ENCODE measurements at regions not wholly inside any gene's neighbourhood (a gene's known extent, or its start where the extent isn't known, plus 50 kb on each side); places are given as distances from the start of the nearest gene placed in this dataset.

GRCh38 chr12:126538888-126539287, 1473.7 kb downstream of the AACS start:
- Histone ChIP-seq H3K23me2 (ENCODE audit: low read depth, low read length) (no peaks in the 10 kb centered on the region), H3K9me3 (ENCODE audit: insufficient read depth in 2 of 2, low read depth in 1 of 2, low read length in 1 of 2) (no peaks in the 10 kb centered on the region), H3K79me1 (ENCODE audit: low read depth, low read length) (no peaks in the 10 kb centered on the region), H2BK20ac (ENCODE audit: low read length) (no peak overlapping the region), H3K9ac (replicated peaks in 1 of 4; ENCODE audit: extremely low read depth in 1 of 4, low read depth in 3 of 4, low read length in 3 of 4) (no peak overlapping the region), H2AK5ac (ENCODE audit: low read depth, low read length) (no peak overlapping the region), H3K4ac (replicated peaks; ENCODE audit: insufficient read length, low read depth, low read length) (no peak overlapping the region), H3K27me3 (replicated peaks in 1 of 4; ENCODE audit: control insufficient read depth in 3 of 4, extremely low read depth in 1 of 4, insufficient read depth in 3 of 4, low read length in 3 of 4) (no peaks in the 10 kb centered on the region), H3K14ac (ENCODE audit: insufficient read length) (no peak overlapping the region), H3K79me2 (ENCODE audit: control insufficient read depth in 1 of 2, insufficient read depth in 2 of 2, low read length in 2 of 2) (no peaks in the 10 kb centered on the region), H2BK15ac (ENCODE audit: low read length) (no peak overlapping the region), H3K36me3 (ENCODE audit: control insufficient read depth in 2 of 4, insufficient read depth in 4 of 4, low read length in 3 of 4) (no peaks in the 10 kb centered on the region), H2BK120ac (replicated peaks; ENCODE audit: low read depth, low read length) (no peak overlapping the region), H2BK5ac (ENCODE audit: low read depth, low read length) (no peak overlapping the region), H3K18ac (ENCODE audit: extremely low read depth, low read length) (no peak overlapping the region), H2AFZ (ENCODE audit: low read length) (no peak overlapping the region), H3K23ac (ENCODE audit: insufficient read length) (no peak overlapping the region), H3K4me1 (replicated peaks in 1 of 4; ENCODE audit: control insufficient read depth in 3 of 4, insufficient read depth in 4 of 4, low read length in 3 of 4) (no peaks in the 10 kb centered on the region), H3K4me2 (ENCODE audit: insufficient read depth in 1 of 2, low read depth in 2 of 2, low read length in 2 of 2) (no peak overlapping the region), H4K8ac (ENCODE audit: extremely low read depth, insufficient read depth, low read length) (no peak overlapping the region), H3K27ac (ENCODE audit: low read depth, low read length) (no peak overlapping the region), H4K20me1 (replicated peaks in 1 of 2; ENCODE audit: control insufficient read depth in 1 of 2, insufficient read depth in 2 of 2, low read length in 2 of 2) (no peaks in the 10 kb centered on the region), H4K5ac (ENCODE audit: insufficient read length, low read depth, low read length) (no peak overlapping the region), H3K4me3 (ENCODE audit: extremely low read depth in 1 of 4, insufficient read depth in 2 of 4, low read depth in 3 of 4, low read length in 4 of 4) (no peak overlapping the region), H4K91ac (replicated peaks; ENCODE audit: insufficient read length, low read length) (no peak overlapping the region), H2BK12ac (ENCODE audit: low read depth, low read length) (no peak overlapping the region), H3K56ac (replicated peaks; ENCODE audit: insufficient read length, low read depth, low read length) (no peak overlapping the region)
- DNase-seq (ENCODE audit: low read depth in 1 of 2, low spot score in 2 of 2) = no peak
- 91% methylated on average over 2 of the region's 2 CpGs; no CpG with 5 or more reads in 1 of the 2 experiments for WGBS, 2 experiments (ENCODE audit: extremely low coverage in 1 of 2, insufficient coverage in 1 of 2, insufficient read length in 1 of 2, insufficient replicate concordance in 2 of 2, low coverage in 1 of 2, low lambda C conversion rate in 2 of 2, missing lambda C conversion rate in 1 of 2)
- no peak for TF ChIP-seq CHD1 (IDR thresholded peaks at IDR 0.05; ENCODE audit: low read depth, low read length)
- TF ChIP-seq CTBP2 (IDR thresholded peaks at IDR 0.05; ENCODE audit: borderline replicate concordance, insufficient read depth, insufficient read length, low read length) = no peak
- TF ChIP-seq PHF8 (conservative IDR thresholded peaks at IDR 0.05; ENCODE audit: low read depth, low read length) = no peak
- peak; percentile 40; the same call in 1 of the 2 replicates for TF ChIP-seq MAFK (IDR thresholded peaks at IDR 0.05; ENCODE audit: low read depth, low read length)
- no peak for TF ChIP-seq ATF2 (IDR thresholded peaks at IDR 0.05; ENCODE audit: low read length)
- FAIRE-seq = no peak
- POLR2A ChIA-PET (ENCODE audit: partially characterized antibody) = no interaction called here
- CTCF ChIA-PET (ENCODE audit: partially characterized antibody) = interaction anchor here (0.7 kb wide), 1 partner anchor 1172 kb away, joined by 4 read pairs; no protein-coding TSS in a partner anchor
